RCC 7860 (cell line): ENCODE measurements at regions not wholly inside any gene's neighbourhood (a gene's known extent, or its start where the extent isn't known, plus 50 kb on each side); places are given as distances from the start of the nearest gene placed in this dataset.

Experiments used
- DNase-seq: peaks from one replicate; pipeline ENCODE4 v3.0.0-alpha.2; 2015; ENCODE audit warnings: low spot score
- FAIRE-seq: peaks from 2 replicates; lab custom pipeline; 2012; peaks lifted over from hg19 to GRCh38; lab: Jason Lieb, UNC

GRCh38 chr15:58235961-58236360, 97.8 kb downstream of the AQP9 start:
- FAIRE-seq (no peak), DNase-seq (no peak)

- FAIRE-seq = no peak
- DNase-seq = no peak
Observed at GRCh38 chr15:58240191-58240932, 102.2 kb downstream of the AQP9 start.

GRCh38 chr15:58241872-58242271, 103.7 kb downstream of the AQP9 start:
- DNase-seq (no peak), FAIRE-seq (no peak)

GRCh38 chr15:58243070-58243469, 104.9 kb downstream of the AQP9 start:
- FAIRE-seq (no peak), DNase-seq (no peak)

GRCh38 chr15:58244536-58244935, 106.4 kb downstream of the AQP9 start:
- DNase-seq (no peak), FAIRE-seq (no peak)

GRCh38 chr15:58246041-58246440, 107.9 kb downstream of the AQP9 start:
- FAIRE-seq (no peak), DNase-seq (no peak)

- FAIRE-seq (no peak), DNase-seq (no peak)
Observed at GRCh38 chr15:58247855-58248842, 110.0 kb downstream of the AQP9 start.

GRCh38 chr15:58249646-58250312, 111.6 kb downstream of the AQP9 start:
- FAIRE-seq (no peak), DNase-seq (no peak)

GRCh38 chr15:58252586-58253323, 114.6 kb downstream of the AQP9 start:
- DNase-seq (no peak), FAIRE-seq (no peak)

- DNase-seq = no peak
- no peak for FAIRE-seq
Observed at GRCh38 chr15:58257776-58258325, 119.7 kb downstream of the AQP9 start.

GRCh38 chr15:58258501-58259292, 120.5 kb downstream of the AQP9 start:
- FAIRE-seq = no peak
- DNase-seq = no peak

GRCh38 chr15:58260205-58260724, 122.1 kb downstream of the AQP9 start:
- DNase-seq (no peak), FAIRE-seq (no peak)

- FAIRE-seq (no peak), DNase-seq (no peak)
Observed at GRCh38 chr15:58260725-58261267, 122.6 kb downstream of the AQP9 start.

- FAIRE-seq (no peak), DNase-seq (no peak)
Observed at GRCh38 chr15:58261368-58261767, 123.2 kb downstream of the AQP9 start.

GRCh38 chr15:58264053-58264971, 126.1 kb downstream of the AQP9 start:
- FAIRE-seq = no peak
- no peak for DNase-seq

- no peak for DNase-seq
- FAIRE-seq = no peak
Observed at GRCh38 chr15:58267051-58267450, 128.9 kb downstream of the AQP9 start.

GRCh38 chr15:58268746-58269267, 130.6 kb downstream of the AQP9 start:
- DNase-seq (no peak), FAIRE-seq (no peak)
